SU-DHL-6 (cell line): ENCODE measurements at regions not wholly inside any gene's neighbourhood (a gene's known extent, or its start where the extent isn't known, plus 50 kb on each side); places are given as distances from the start of the nearest gene placed in this dataset.

ENCODE experiments used
- CTCF ChIP-seq: fragments of 200-600 bp; sonication (generic); IDR thresholded peaks from one replicate; pipeline ENCODE4 v1.5.1; 2017; ENCODE audit warnings: antibody characterized with exemption, mild to moderate bottlenecking, low read length, moderate library complexity; ENCODE audit not compliant: insufficient read depth, poor library complexity, severe bottlenecking
- EZH2phosphoT487 ChIP-seq: fragments of 200-600 bp; sonication (generic), shearing (Covaris generic); conservative IDR thresholded peaks from 2 replicates; pipeline ENCODE4 v1.6.1; 2018; ENCODE audit warnings: mild to moderate bottlenecking, antibody characterized with exemption, low read length, moderate library complexity, mixed read lengths

DNA sequence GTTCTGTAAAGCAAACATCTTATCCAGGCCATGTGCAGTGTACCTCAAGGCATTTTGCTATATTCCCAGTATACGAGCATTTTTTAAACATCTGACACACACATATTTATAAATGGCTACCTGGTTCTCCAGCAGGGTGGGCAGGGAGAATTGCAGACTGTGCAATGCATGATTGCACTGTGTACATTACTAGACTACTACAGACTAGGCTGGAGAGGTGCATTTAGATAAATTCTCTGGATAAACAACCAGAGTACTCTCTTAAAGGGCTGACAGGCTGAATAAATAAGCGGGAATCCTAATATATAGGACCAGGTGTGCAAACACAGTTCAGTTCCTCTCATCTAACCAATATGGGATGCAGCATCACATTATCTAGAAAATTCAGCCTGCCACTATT, 428.3 kb upstream of the ARID1B start:
- TF ChIP-seq CTCF = no peak
- TF ChIP-seq EZH2phosphoT487 = no peak
